A549 (cell line): ENCODE measurements at regions not wholly inside any gene's neighbourhood (a gene's known extent, or its start where the extent isn't known, plus 50 kb on each side); places are given as distances from the start of the nearest gene placed in this dataset.

ENCODE experiments used
- ATAC-seq, 2 experiments: fragments of 200-7000 bp in 1 of 2; fragments of >200 bp in 1 of 2; cut with Nextera tagmentation in 1 of 2; cut with Tn5 transposase in 1 of 2; 3 replicates each; pipeline versions ENCODE4 v1.8.0 to v1.9.1; 2018 to 2020; ENCODE audit warnings: mild to moderate bottlenecking in 1 of 2, moderate library complexity in 1 of 2
- CTCF ChIA-PET: fragments of 300-600 bp; sonication (Branson Sonifier 250); formaldehyde crosslinking; extraction: SDS; loops from one replicate; lab custom pipeline; 2021; ENCODE audit warnings: antibody characterized with exemption, inconsistent platforms; lab: Yijun Ruan, JAX
- POLR2A ChIA-PET: fragments of 350-600 bp; formaldehyde crosslinking; extraction: SDS; loops from one replicate; lab custom pipeline; 2021; ENCODE audit warnings: antibody characterized with exemption, inconsistent platforms; lab: Yijun Ruan, JAX
- DNase-seq, 2 experiments: peaks; one replicate each; pipeline versions ENCODE4 v3.0.0 to v3.0.0-alpha.2; 2011 to 2016; ENCODE audit warnings: low read depth in 1 of 2, low spot score in 1 of 2
- FAIRE-seq: peaks from 2 replicates; lab custom pipeline; 2011; peaks lifted over from hg19 to GRCh38; lab: Jason Lieb, UNC
- H3K27ac ChIP-seq, 2 experiments: fragments of >200 bp; sonication (Bioruptor Twin); formaldehyde crosslinking; 3 replicates each; pipeline ENCODE4 v1.5.1; 2016 to 2017
- H3K4me1 ChIP-seq: fragments of >200 bp; sonication (Bioruptor Twin); formaldehyde crosslinking; 3 replicates; pipeline ENCODE4 v1.6.1; 2016
- H3K4me2 ChIP-seq: fragments of >200 bp; sonication (Bioruptor Twin); formaldehyde crosslinking; 3 replicates; pipeline ENCODE4 v1.6.1; 2016
- H3K4me3 ChIP-seq: fragments of >200 bp; sonication (Bioruptor Twin); formaldehyde crosslinking; 3 replicates; pipeline ENCODE4 v1.5.1; 2016
- H3K9me3 ChIP-seq: fragments of >200 bp; sonication (Bioruptor Twin); formaldehyde crosslinking; 3 replicates; pipeline ENCODE4 v1.6.1; 2016
- CEBPB ChIP-seq, 2 experiments: fragments of >200 bp in 1 of 2; sonication (Bioruptor Twin) in 1 of 2; formaldehyde crosslinking in 1 of 2; IDR thresholded peaks; 2 replicates each; pipeline ENCODE4 v1.6.1; 2012 to 2016
- ELK1 ChIP-seq: fragments of 150-350 bp; IDR thresholded peaks from 2 replicates; pipeline ENCODE4 v1.6.1; 2014; ENCODE audit warnings: low read depth, mild to moderate bottlenecking, low read length
- FOSL2 ChIP-seq, 2 experiments: fragments of 450-650 bp in 1 of 2; fragments of >200 bp in 1 of 2; sonication (Bioruptor Twin) in 1 of 2; formaldehyde crosslinking; IDR thresholded peaks; 2 replicates each; pipeline versions ENCODE4 v1.5.0 to v1.6.1; 2016 to 2020; ENCODE audit warnings: mild to moderate bottlenecking in 1 of 2, moderate library complexity in 1 of 2
- FOXS1 ChIP-seq: fragments of 250-450 bp; sonication (Bioruptor Pico); IDR thresholded peaks from 2 replicates; pipeline ENCODE4 v1.5.0; 2020; ENCODE audit warnings: mild to moderate bottlenecking, moderate library complexity
- HEYL ChIP-seq: fragments of 250-450 bp; sonication (Bioruptor Pico); IDR thresholded peaks from 2 replicates; pipeline ENCODE4 v1.8.0; 2021; ENCODE audit warnings: mild to moderate bottlenecking, moderate library complexity
- HOXA7 ChIP-seq: fragments of 250-450 bp; sonication (Bioruptor Pico); IDR thresholded peaks from 2 replicates; pipeline ENCODE4 v1.5.0; 2020; ENCODE audit warnings: mild to moderate bottlenecking, moderate library complexity
- JUNB ChIP-seq: fragments of >200 bp; sonication (Bioruptor Twin); formaldehyde crosslinking; IDR thresholded peaks from 2 replicates; pipeline ENCODE4 v1.6.1; 2016
- KDM1A ChIP-seq: fragments of 200-600 bp; sonication (generic); IDR thresholded peaks from 2 replicates; pipeline ENCODE4 v1.6.1; 2016; ENCODE audit warnings: low read depth, mild to moderate bottlenecking
- MAZ ChIP-seq: fragments of 150-350 bp; IDR thresholded peaks from 2 replicates; pipeline ENCODE4 v1.6.1; 2014; ENCODE audit warnings: antibody characterized with exemption, low read depth, low read length, borderline replicate concordance
- MYC ChIP-seq: IDR thresholded peaks from 2 replicates; pipeline ENCODE4 v1.6.1; 2012; ENCODE audit warnings: mild to moderate bottlenecking, inconsistent platforms, low read length, improper control_type of control experiment, borderline replicate concordance
- NFE2L2 ChIP-seq: fragments of 150-350 bp; conservative IDR thresholded peaks from 2 replicates; pipeline ENCODE4 v1.6.1; 2014; ENCODE audit warnings: low read length
- NR3C1 ChIP-seq: fragments of >200 bp; sonication (Bioruptor Twin); formaldehyde crosslinking; IDR thresholded peaks from 3 replicates; pipeline ENCODE4 v1.6.1; 2017
- PBX3 ChIP-seq: IDR thresholded peaks from 2 replicates; pipeline ENCODE4 v1.6.1; 2012
- PHF8 ChIP-seq: fragments of 200-600 bp; sonication (generic); IDR thresholded peaks from 2 replicates; pipeline ENCODE4 v1.6.1; 2016; ENCODE audit warnings: low read depth, mild to moderate bottlenecking, antibody characterized with exemption, moderate library complexity, borderline replicate concordance
- RAD21 ChIP-seq, 2 experiments: fragments of >200 bp in 1 of 2; sonication (Bioruptor Twin) in 1 of 2; formaldehyde crosslinking in 1 of 2; IDR thresholded peaks in 1 of 2; conservative IDR thresholded peaks in 1 of 2; 2 replicates in 1 of 2; 3 replicates in 1 of 2; pipeline ENCODE4 v1.6.1; 2012 to 2018; ENCODE audit warnings: inconsistent platforms in 1 of 2
- RCOR1 ChIP-seq: fragments of 150-350 bp; IDR thresholded peaks from 2 replicates; pipeline ENCODE4 v1.6.1; 2014; ENCODE audit warnings: antibody characterized with exemption, low read length, low read depth
- ZC3H11A ChIP-seq: fragments of 450-650 bp; IDR thresholded peaks from 2 replicates; pipeline ENCODE4 v1.6.1; 2014; ENCODE audit warnings: antibody characterized with exemption, mild to moderate bottlenecking
- ZNF302 ChIP-seq: fragments of 250-450 bp; sonication (Bioruptor Pico); IDR thresholded peaks from 2 replicates; pipeline ENCODE4 v1.9.0; 2021; ENCODE audit warnings: inconsistent platforms, mild to moderate bottlenecking, moderate library complexity
- WGBS: methylation state at CpG from one replicate; pipeline ENCODE4 v1.1.6; 2017; ENCODE audit errors: missing lambda C conversion rate; 5-methylcytosine and 5-hydroxymethylcytosine counted together
- TF ChIP-seq, protein P1 (sequence below): fragments of 250-450 bp; sonication (Bioruptor Pico); IDR thresholded peaks from 2 replicates; pipeline ENCODE4 v1.5.0; 2020; ENCODE audit warnings: low read depth, mild to moderate bottlenecking, moderate library complexity
- TF ChIP-seq, protein P2 (sequence below): fragments of 250-450 bp; sonication (Bioruptor Pico); IDR thresholded peaks from 2 replicates; pipeline ENCODE4 v1.5.0; 2021; ENCODE audit warnings: mild to moderate bottlenecking, moderate library complexity, borderline replicate concordance
- TF ChIP-seq, protein P3 (sequence below): fragments of 450-650 bp; IDR thresholded peaks from 2 replicates; pipeline ENCODE4 v1.6.1; 2014; ENCODE audit warnings: antibody characterized with exemption

DNA sequence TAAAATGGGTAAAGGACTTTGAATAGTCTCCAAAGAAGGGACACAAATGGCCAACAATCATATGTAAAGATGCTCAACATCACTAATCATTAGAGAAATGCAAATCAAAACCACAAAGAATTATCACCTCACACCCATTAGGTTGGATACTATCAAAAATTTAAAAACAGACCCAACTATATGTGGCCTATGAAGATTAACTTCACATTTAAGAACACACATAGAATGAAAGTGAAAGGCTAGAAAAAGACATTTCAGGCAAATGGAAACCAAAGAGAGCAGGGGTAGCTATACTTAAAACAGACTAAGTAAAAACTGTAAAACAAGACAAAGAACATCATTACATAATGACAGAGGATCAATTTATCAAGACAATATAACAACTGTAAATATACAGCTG, 53.5 kb upstream of the ASPRV1 start:
- ChIA-PET CTCF (interaction anchor here (0.6 kb wide), 1 partner anchor 247 kb away, joined by 3 read pairs; no protein-coding TSS in a partner anchor), POLR2A (no interaction called here)
- peaks cover 24% of the 10 kb centered on the region for H3K9me3 ChIP-seq
- DNase-seq: no peak
- no peaks in the 10 kb centered on the region for H3K4me1 ChIP-seq
- TF ChIP-seq MAZ (no peak), KDM1A (no peak), HEYL (CRISPR knock-in tag) (no peak), FOSL2 (IDR thresholded peaks at IDR 0.05) (no peak), FOSL2 (CRISPR knock-in tag; IDR thresholded peaks at IDR 0.05) (no peak), ZNF302 (CRISPR knock-in tag) (no peak), PHF8 (no peak), NFE2L2 (no peak), RCOR1 (no peak), HOXA7 (no peak), MYC (no peak)
- TF ChIP-seq, protein P1, sequence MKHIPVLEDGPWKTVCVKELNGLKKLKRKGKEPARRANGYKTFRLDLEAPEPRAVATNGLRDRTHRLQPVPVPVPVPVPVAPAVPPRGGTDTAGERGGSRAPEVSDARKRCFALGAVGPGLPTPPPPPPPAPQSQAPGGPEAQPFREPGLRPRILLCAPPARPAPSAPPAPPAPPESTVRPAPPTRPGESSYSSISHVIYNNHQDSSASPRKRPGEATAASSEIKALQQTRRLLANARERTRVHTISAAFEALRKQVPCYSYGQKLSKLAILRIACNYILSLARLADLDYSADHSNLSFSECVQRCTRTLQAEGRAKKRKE (CRISPR knock-in tag): no peak
- TF ChIP-seq, protein P2, sequence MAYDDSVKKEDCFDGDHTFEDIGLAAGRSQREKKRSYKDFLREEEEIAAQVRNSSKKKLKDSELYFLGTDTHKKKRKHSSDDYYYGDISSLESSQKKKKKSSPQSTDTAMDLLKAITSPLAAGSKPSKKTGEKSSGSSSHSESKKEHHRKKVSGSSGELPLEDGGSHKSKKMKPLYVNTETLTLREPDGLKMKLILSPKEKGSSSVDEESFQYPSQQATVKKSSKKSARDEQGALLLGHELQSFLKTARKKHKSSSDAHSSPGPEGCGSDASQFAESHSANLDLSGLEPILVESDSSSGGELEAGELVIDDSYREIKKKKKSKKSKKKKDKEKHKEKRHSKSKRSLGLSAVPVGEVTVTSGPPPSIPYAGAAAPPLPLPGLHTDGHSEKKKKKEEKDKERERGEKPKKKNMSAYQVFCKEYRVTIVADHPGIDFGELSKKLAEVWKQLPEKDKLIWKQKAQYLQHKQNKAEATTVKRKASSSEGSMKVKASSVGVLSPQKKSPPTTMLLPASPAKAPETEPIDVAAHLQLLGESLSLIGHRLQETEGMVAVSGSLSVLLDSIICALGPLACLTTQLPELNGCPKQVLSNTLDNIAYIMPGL (CRISPR knock-in tag): no peak
- H3K4me2 ChIP-seq: no peak overlapping the region
- no peak overlapping the region for H3K4me3 ChIP-seq
- no peak for FAIRE-seq
- H3K27ac ChIP-seq: no peak overlapping the region
- ATAC-seq: no peak

- POLR2A ChIA-PET: no interaction called here
Observed at GRCh38 chr2:70012887-70013286, 51.5 kb upstream of the ASPRV1 start.

More at GRCh38 chr2:70012887-70013286, 51.5 kb upstream of the ASPRV1 start:
- TF ChIP-seq ELK1 (no peak), RAD21 (conservative IDR thresholded peaks at IDR 0.05 in 1 of 2, IDR thresholded peaks at IDR 0.05 in 1 of 2) (no peak), KDM1A (no peak), JUNB (no peak), FOXS1 (no peak), PBX3 (no peak), NR3C1 (no peak), ZC3H11A (no peak), CEBPB (IDR thresholded peaks at IDR 0.05) (no peak)
- TF ChIP-seq, protein P3, sequence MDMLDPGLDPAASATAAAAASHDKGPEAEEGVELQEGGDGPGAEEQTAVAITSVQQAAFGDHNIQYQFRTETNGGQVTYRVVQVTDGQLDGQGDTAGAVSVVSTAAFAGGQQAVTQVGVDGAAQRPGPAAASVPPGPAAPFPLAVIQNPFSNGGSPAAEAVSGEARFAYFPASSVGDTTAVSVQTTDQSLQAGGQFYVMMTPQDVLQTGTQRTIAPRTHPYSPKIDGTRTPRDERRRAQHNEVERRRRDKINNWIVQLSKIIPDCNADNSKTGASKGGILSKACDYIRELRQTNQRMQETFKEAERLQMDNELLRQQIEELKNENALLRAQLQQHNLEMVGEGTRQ: no peak
- no peak for FAIRE-seq
- CTCF ChIA-PET: interaction anchor here (1.2 kb wide), 1 partner anchor 8 kb away, joined by 3 read pairs; no protein-coding TSS in a partner anchor
- Histone ChIP-seq H3K4me2 (no peak overlapping the region), H3K4me1 (no peaks in the 10 kb centered on the region), H3K4me3 (no peak overlapping the region), H3K9me3 (peaks cover 10% of the 10 kb centered on the region; the same call in 2 of the 3 replicates), H3K27ac (no peak overlapping the region)
- DNase-seq: no peak
- 90% methylated on average over 1 of the region's 1 CpG for WGBS
- ATAC-seq: no peak
